ENCODE measurements at regions not wholly inside any gene's neighbourhood (a gene's known extent, or its start where the extent isn't known, plus 50 kb on each side); places are given as distances from the start of the nearest gene placed in this dataset.

GRCh38 chr21:34022627-34023335 lies 50.6 kb upstream of the MRPS6 start:
- Mint-ChIP-seq H3K4me1 (ENCODE audit: low read depth) (peaks cover 14% of the 10 kb centered on the region), H3K36me3 (ENCODE audit: low read depth) (no peaks in the 10 kb centered on the region), H3K27ac (no peak overlapping the region), H3K27me3 (ENCODE audit: low read depth) (no peaks in the 10 kb centered on the region), H3K4me3 (no peak overlapping the region), H3K9me3 (no peaks in the 10 kb centered on the region)
- peak; percentile 61 for DNase-seq
- intact Hi-C loops (cut with micrococcal nuclease) = loop anchor here (5.0 kb wide), 1 partner anchor 105 kb away; no protein-coding TSS in a partner anchor
- CTCF ChIA-PET = no interaction called here

- no peaks in the 10 kb centered on the region for H3K9me3 Mint-ChIP-seq
- DNase-seq = no peak
- intact Hi-C loops (cut with micrococcal nuclease) = loop anchor here (5.0 kb wide), 1 partner anchor 106 kb away; no protein-coding TSS in a partner anchor
- peaks cover 14% of the 10 kb centered on the region for H3K4me1 Mint-ChIP-seq (ENCODE audit: low read depth)
- no peaks in the 10 kb centered on the region for H3K27me3 Mint-ChIP-seq (ENCODE audit: low read depth)
- CTCF ChIA-PET = no interaction called here
- H3K4me3 Mint-ChIP-seq = no peak overlapping the region
- no peak overlapping the region for H3K27ac Mint-ChIP-seq
- H3K36me3 Mint-ChIP-seq (ENCODE audit: low read depth) = no peaks in the 10 kb centered on the region
These were observed 51.7 kb upstream of the MRPS6 start for GRCh38 chr21:34021726-34022125.

GRCh38 chr21:34020983-34021553 lies 52.3 kb upstream of the MRPS6 start:
- Mint-ChIP-seq H3K4me3 (no peak overlapping the region), H3K9me3 (no peaks in the 10 kb centered on the region)
- CTCF ChIA-PET = no interaction called here

GRCh38 chr21:34020005-34020847 lies 53.2 kb upstream of the MRPS6 start:
- H3K27ac Mint-ChIP-seq = no peak overlapping the region
- intact Hi-C loops (cut with micrococcal nuclease) = loop anchor here (5.0 kb wide), 1 partner anchor 107 kb away; no protein-coding TSS in a partner anchor
- H3K4me1 Mint-ChIP-seq (ENCODE audit: low read depth) = peaks cover 14% of the 10 kb centered on the region
- H3K9me3 Mint-ChIP-seq = no peaks in the 10 kb centered on the region
- no peaks in the 10 kb centered on the region for H3K36me3 Mint-ChIP-seq (ENCODE audit: low read depth)
- CTCF ChIA-PET = no interaction called here
- no peak for DNase-seq
- H3K4me3 Mint-ChIP-seq = no peak overlapping the region
- no peaks in the 10 kb centered on the region for H3K27me3 Mint-ChIP-seq (ENCODE audit: low read depth)

More at GRCh38 chr21:34020983-34021553, 52.3 kb upstream of the MRPS6 start:
- DNase-seq = no peak
- Mint-ChIP-seq H3K36me3 (ENCODE audit: low read depth) (no peaks in the 10 kb centered on the region), H3K4me1 (ENCODE audit: low read depth) (peaks cover 14% of the 10 kb centered on the region), H3K27me3 (ENCODE audit: low read depth) (no peaks in the 10 kb centered on the region), H3K27ac (no peak overlapping the region)
- intact Hi-C loops (cut with micrococcal nuclease) = loop anchor here (5.0 kb wide), 1 partner anchor 106 kb away; no protein-coding TSS in a partner anchor

- CTCF ChIA-PET = no interaction called here
- no peak overlapping the region for H3K27ac Mint-ChIP-seq
- H3K4me1 Mint-ChIP-seq (ENCODE audit: low read depth) = peaks cover 14% of the 10 kb centered on the region
- no peak for DNase-seq
- intact Hi-C loops (cut with micrococcal nuclease) = no loop called here
- no peaks in the 10 kb centered on the region for H3K27me3 Mint-ChIP-seq (ENCODE audit: low read depth)
- H3K9me3 Mint-ChIP-seq = peaks cover 6% of the 10 kb centered on the region
- H3K36me3 Mint-ChIP-seq (ENCODE audit: low read depth) = no peaks in the 10 kb centered on the region
- no peak overlapping the region for H3K4me3 Mint-ChIP-seq
These were observed 54.0 kb upstream of the MRPS6 start for GRCh38 chr21:34019402-34019801.

GRCh38 chr21:34018910-34019309 lies 54.5 kb upstream of the MRPS6 start:
- Mint-ChIP-seq H3K27me3 (ENCODE audit: low read depth) (no peaks in the 10 kb centered on the region), H3K36me3 (ENCODE audit: low read depth) (no peaks in the 10 kb centered on the region), H3K4me3 (no peak overlapping the region), H3K9me3 (peaks cover 9% of the 10 kb centered on the region), H3K27ac (no peak overlapping the region), H3K4me1 (ENCODE audit: low read depth) (peaks cover 14% of the 10 kb centered on the region)
- intact Hi-C loops (cut with micrococcal nuclease) = no loop called here
- no peak for DNase-seq
- CTCF ChIA-PET = no interaction called here

- CTCF ChIA-PET = no interaction called here
- Mint-ChIP-seq H3K4me3 (no peak overlapping the region), H3K4me1 (ENCODE audit: low read depth) (peaks cover 14% of the 10 kb centered on the region), H3K27me3 (ENCODE audit: low read depth) (no peaks in the 10 kb centered on the region), H3K36me3 (ENCODE audit: low read depth) (no peaks in the 10 kb centered on the region), H3K27ac (no peak overlapping the region), H3K9me3 (peaks cover 14% of the 10 kb centered on the region)
- no peak for DNase-seq
- intact Hi-C loops (cut with micrococcal nuclease) = no loop called here
These were observed 55.2 kb upstream of the MRPS6 start for GRCh38 chr21:34018185-34018584.

- Mint-ChIP-seq H3K4me3 (no peak overlapping the region), H3K27me3 (ENCODE audit: low read depth) (no peaks in the 10 kb centered on the region), H3K36me3 (ENCODE audit: low read depth) (no peaks in the 10 kb centered on the region), H3K4me1 (ENCODE audit: low read depth) (peaks cover 14% of the 10 kb centered on the region), H3K27ac (no peak overlapping the region), H3K9me3 (peaks cover 16% of the 10 kb centered on the region)
- intact Hi-C loops (cut with micrococcal nuclease) = no loop called here
- no peak for DNase-seq
- CTCF ChIA-PET = interaction anchor here (0.7 to 1.3 kb wide), 2 partner anchors 63 to 93 kb away, joined by 3 read pairs; no protein-coding TSS in a partner anchor
These were observed 56.1 kb upstream of the MRPS6 start for GRCh38 chr21:34017039-34017961.

- Mint-ChIP-seq H3K9me3 (peaks cover 31% of the 10 kb centered on the region), H3K27me3 (ENCODE audit: low read depth) (no peaks in the 10 kb centered on the region), H3K27ac (no peak overlapping the region), H3K4me1 (ENCODE audit: low read depth) (peaks cover 12% of the 10 kb centered on the region), H3K4me3 (no peak overlapping the region), H3K36me3 (ENCODE audit: low read depth) (peaks cover 4% of the 10 kb centered on the region)
- CTCF ChIA-PET = interaction anchor here (1.2 kb wide), 1 partner anchor 89 kb away, joined by 3 read pairs; no protein-coding TSS in a partner anchor
- intact Hi-C loops (cut with micrococcal nuclease) = no loop called here
- no peak for DNase-seq
These were observed 60.7 kb upstream of the MRPS6 start for GRCh38 chr21:34012640-34013039.

GRCh38 chr21:34011660-34012059 lies 61.7 kb upstream of the MRPS6 start:
- H3K27ac Mint-ChIP-seq = no peak overlapping the region
- H3K36me3 Mint-ChIP-seq (ENCODE audit: low read depth) = peaks cover 4% of the 10 kb centered on the region
- H3K4me3 Mint-ChIP-seq = no peak overlapping the region
- intact Hi-C loops (cut with micrococcal nuclease) = no loop called here
- no peak for DNase-seq
- CTCF ChIA-PET = no interaction called here
- H3K4me1 Mint-ChIP-seq (ENCODE audit: low read depth) = peaks cover 12% of the 10 kb centered on the region
- H3K27me3 Mint-ChIP-seq (ENCODE audit: low read depth) = no peaks in the 10 kb centered on the region
- peaks cover 31% of the 10 kb centered on the region for H3K9me3 Mint-ChIP-seq

- Mint-ChIP-seq H3K27ac (no peak overlapping the region), H3K9me3 (peaks cover 25% of the 10 kb centered on the region), H3K4me3 (no peak overlapping the region), H3K27me3 (ENCODE audit: low read depth) (no peaks in the 10 kb centered on the region), H3K36me3 (ENCODE audit: low read depth) (peaks cover 4% of the 10 kb centered on the region), H3K4me1 (ENCODE audit: low read depth) (peaks cover 12% of the 10 kb centered on the region)
- CTCF ChIA-PET = interaction anchor here (1.6 kb wide), 1 partner anchor 85 kb away, joined by 3 read pairs; no protein-coding TSS in a partner anchor
- DNase-seq = no peak
- intact Hi-C loops (cut with micrococcal nuclease) = no loop called here
These were observed 64.2 kb upstream of the MRPS6 start for GRCh38 chr21:34009193-34009592.
